ENCODE measurements at regions not wholly inside any gene's neighbourhood (a gene's known extent, or its start where the extent isn't known, plus 50 kb on each side); places are given as distances from the start of the nearest gene placed in this dataset.

DNA sequence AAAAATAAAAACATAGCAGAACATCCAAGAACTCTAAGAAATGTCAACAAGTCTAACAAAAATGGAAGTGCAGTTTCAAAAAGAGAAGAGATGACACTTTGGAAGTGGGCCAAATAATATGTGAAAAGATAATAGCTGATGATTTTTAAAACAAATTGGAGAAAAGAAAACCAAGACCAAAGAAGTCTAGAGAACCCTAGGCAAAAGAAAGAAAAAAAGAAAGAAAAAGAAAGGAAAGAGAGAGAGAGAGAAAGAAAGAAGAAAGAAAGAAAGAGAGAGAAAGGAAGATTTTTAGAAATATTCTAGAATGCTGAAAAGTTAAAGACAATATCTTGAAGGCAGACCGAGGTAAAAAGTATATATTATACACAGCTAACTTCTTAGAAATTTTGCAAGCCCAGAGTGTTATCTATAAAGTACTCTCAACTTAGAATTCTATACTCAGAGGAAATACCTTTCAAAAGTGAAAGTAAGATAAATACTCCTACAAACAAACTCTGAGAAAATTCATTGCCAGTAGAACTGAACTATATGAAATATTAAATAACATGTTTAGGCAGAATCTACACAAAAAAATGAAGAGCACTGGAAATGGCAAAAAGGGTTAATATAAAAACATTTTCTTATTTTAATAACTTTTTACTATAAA lies 138.7 kb upstream of the SMIM30 start:
- Histone ChIP-seq H3K27me3 (ENCODE audit: insufficient read depth, low read length, poor library complexity, severe bottlenecking) (no peaks in the 10 kb centered on the region), H3K36me3 (ENCODE audit: insufficient read depth, low read length) (no peaks in the 10 kb centered on the region), H3K79me2 (ENCODE audit: insufficient read depth, low read length) (no peaks in the 10 kb centered on the region), H2AFZ (ENCODE audit: low read length) (no peak overlapping the region), H3K4me3 (ENCODE audit: low read length, poor library complexity, severe bottlenecking) (peak overlapping the region; percentile 40), H3F3A (ENCODE audit: low read depth) (no peaks in the 10 kb centered on the region), H3K4me2 (ENCODE audit: low read depth, low read length, poor library complexity, severe bottlenecking) (peak overlapping the region; percentile 40), H3K9me2 (replicated peaks; ENCODE audit: low read depth, low read length) (no peaks in the 10 kb centered on the region), H4K20me1 (ENCODE audit: insufficient read depth, low read length, poor library complexity, severe bottlenecking) (no peaks in the 10 kb centered on the region), H3K4me1 (ENCODE audit: insufficient read depth, low read length, poor library complexity, severe bottlenecking) (no peaks in the 10 kb centered on the region), H3K9me3 (ENCODE audit: insufficient read depth, low read depth, low read length) (no peaks in the 10 kb centered on the region), H3K9ac (ENCODE audit: low read depth, low read length, poor library complexity, severe bottlenecking) (no peak overlapping the region)
- TF ChIP-seq, protein P1, sequence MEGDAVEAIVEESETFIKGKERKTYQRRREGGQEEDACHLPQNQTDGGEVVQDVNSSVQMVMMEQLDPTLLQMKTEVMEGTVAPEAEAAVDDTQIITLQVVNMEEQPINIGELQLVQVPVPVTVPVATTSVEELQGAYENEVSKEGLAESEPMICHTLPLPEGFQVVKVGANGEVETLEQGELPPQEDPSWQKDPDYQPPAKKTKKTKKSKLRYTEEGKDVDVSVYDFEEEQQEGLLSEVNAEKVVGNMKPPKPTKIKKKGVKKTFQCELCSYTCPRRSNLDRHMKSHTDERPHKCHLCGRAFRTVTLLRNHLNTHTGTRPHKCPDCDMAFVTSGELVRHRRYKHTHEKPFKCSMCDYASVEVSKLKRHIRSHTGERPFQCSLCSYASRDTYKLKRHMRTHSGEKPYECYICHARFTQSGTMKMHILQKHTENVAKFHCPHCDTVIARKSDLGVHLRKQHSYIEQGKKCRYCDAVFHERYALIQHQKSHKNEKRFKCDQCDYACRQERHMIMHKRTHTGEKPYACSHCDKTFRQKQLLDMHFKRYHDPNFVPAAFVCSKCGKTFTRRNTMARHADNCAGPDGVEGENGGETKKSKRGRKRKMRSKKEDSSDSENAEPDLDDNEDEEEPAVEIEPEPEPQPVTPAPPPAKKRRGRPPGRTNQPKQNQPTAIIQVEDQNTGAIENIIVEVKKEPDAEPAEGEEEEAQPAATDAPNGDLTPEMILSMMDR (conservative IDR thresholded peaks at IDR 0.05; ENCODE audit: low read length), result no peak
- no peak for TF ChIP-seq EZH2phosphoT487 (IDR thresholded peaks at IDR 0.05; ENCODE audit: borderline replicate concordance)

DNA sequence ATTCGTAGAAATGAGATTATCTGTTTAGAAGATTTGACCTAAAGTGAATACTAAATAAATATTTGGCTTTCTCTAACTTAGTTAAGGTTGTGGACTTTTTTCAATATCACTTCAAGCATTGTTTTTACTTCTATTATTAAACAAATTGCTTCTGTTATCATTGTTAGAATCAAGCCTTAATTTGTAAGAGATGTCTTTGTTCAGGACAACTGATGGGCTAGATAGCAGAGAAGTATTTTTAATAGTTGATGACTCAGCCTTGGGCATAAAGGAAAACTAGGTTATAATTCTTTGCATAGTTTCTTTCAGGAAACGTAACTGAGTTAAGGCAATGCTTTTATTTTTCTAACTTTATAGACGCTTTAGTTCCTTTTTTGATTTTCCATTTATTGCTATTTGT lies 128.8 kb upstream of the SMIM30 start:
- H3F3A ChIP-seq (ENCODE audit: low read depth), result no peaks in the 10 kb centered on the region
- H3K79me2 ChIP-seq (ENCODE audit: insufficient read depth, low read length), result no peaks in the 10 kb centered on the region
- H2AFZ ChIP-seq (ENCODE audit: low read length), result no peak overlapping the region
- no peaks in the 10 kb centered on the region for H3K27me3 ChIP-seq (ENCODE audit: insufficient read depth, low read length, poor library complexity, severe bottlenecking)
- H3K4me1 ChIP-seq (ENCODE audit: insufficient read depth, low read length, poor library complexity, severe bottlenecking), result no peaks in the 10 kb centered on the region
- TF ChIP-seq EZH2phosphoT487 (IDR thresholded peaks at IDR 0.05; ENCODE audit: borderline replicate concordance), result no peak
- TF ChIP-seq, protein P1 (conservative IDR thresholded peaks at IDR 0.05; ENCODE audit: low read length), result no peak
- H4K20me1 ChIP-seq (ENCODE audit: insufficient read depth, low read length, poor library complexity, severe bottlenecking), result no peaks in the 10 kb centered on the region
- H3K36me3 ChIP-seq (ENCODE audit: insufficient read depth, low read length), result no peaks in the 10 kb centered on the region
- H3K4me2 ChIP-seq (ENCODE audit: low read depth, low read length, poor library complexity, severe bottlenecking), result no peak overlapping the region
- no peaks in the 10 kb centered on the region for H3K9me2 ChIP-seq (replicated peaks; ENCODE audit: low read depth, low read length)
- H3K9ac ChIP-seq (ENCODE audit: low read depth, low read length, poor library complexity, severe bottlenecking), result no peak overlapping the region
- H3K9me3 ChIP-seq (ENCODE audit: insufficient read depth, low read depth, low read length), result no peaks in the 10 kb centered on the region
- no peak overlapping the region for H3K4me3 ChIP-seq (ENCODE audit: low read length, poor library complexity, severe bottlenecking)

DNA sequence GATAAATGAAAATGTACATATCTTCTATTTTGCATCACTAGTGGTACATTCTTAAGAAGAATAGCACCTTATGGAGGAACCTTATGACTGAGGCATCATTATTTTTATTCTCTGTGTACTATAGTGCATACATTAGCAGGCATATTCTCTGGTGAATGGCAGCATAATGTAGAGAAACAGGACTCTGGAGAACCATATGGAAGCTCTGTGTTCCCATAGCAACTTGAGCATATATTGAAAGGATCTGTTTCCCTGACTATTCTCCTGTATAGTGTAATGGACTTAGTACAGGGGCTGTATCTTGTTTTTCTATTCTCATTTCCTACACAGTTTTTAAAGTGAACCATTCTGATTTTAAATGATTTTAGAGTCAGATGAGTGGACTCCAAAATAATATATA lies 128.4 kb upstream of the SMIM30 start:
- Histone ChIP-seq H3K9me3 (ENCODE audit: insufficient read depth, low read depth, low read length) (no peaks in the 10 kb centered on the region), H3K36me3 (ENCODE audit: insufficient read depth, low read length) (no peaks in the 10 kb centered on the region), H3K27me3 (ENCODE audit: insufficient read depth, low read length, poor library complexity, severe bottlenecking) (no peaks in the 10 kb centered on the region), H4K20me1 (ENCODE audit: insufficient read depth, low read length, poor library complexity, severe bottlenecking) (no peaks in the 10 kb centered on the region), H3K9ac (ENCODE audit: low read depth, low read length, poor library complexity, severe bottlenecking) (no peak overlapping the region), H3K4me1 (ENCODE audit: insufficient read depth, low read length, poor library complexity, severe bottlenecking) (no peaks in the 10 kb centered on the region), H3K79me2 (ENCODE audit: insufficient read depth, low read length) (no peaks in the 10 kb centered on the region), H3K4me3 (ENCODE audit: low read length, poor library complexity, severe bottlenecking) (no peak overlapping the region), H2AFZ (ENCODE audit: low read length) (no peak overlapping the region), H3F3A (ENCODE audit: low read depth) (no peaks in the 10 kb centered on the region), H3K9me2 (replicated peaks; ENCODE audit: low read depth, low read length) (no peaks in the 10 kb centered on the region), H3K4me2 (ENCODE audit: low read depth, low read length, poor library complexity, severe bottlenecking) (no peak overlapping the region)
- TF ChIP-seq, protein P1 (conservative IDR thresholded peaks at IDR 0.05; ENCODE audit: low read length), result no peak
- TF ChIP-seq EZH2phosphoT487 (IDR thresholded peaks at IDR 0.05; ENCODE audit: borderline replicate concordance), result no peak
